SK-N-SH treated with all-trans-retinoic acid at 6 μM for 48 hours (cell line): ENCODE measurements at regions not wholly inside any gene's neighbourhood (a gene's known extent, or its start where the extent isn't known, plus 50 kb on each side); places are given as distances from the start of the nearest gene placed in this dataset.

Experiments used
- ARNTL ChIP-seq: fragments of 450-650 bp; formaldehyde crosslinking; IDR thresholded peaks from 2 replicates; pipeline ENCODE4 v1.5.0; 2020; ENCODE audit warnings: low read depth, mild to moderate bottlenecking, moderate library complexity, borderline replicate concordance
- GLIS3 ChIP-seq: fragments of 250-450 bp; sonication (Bioruptor Pico); IDR thresholded peaks from 2 replicates; pipeline ENCODE4 v1.5.0; 2020; ENCODE audit warnings: mild to moderate bottlenecking, moderate library complexity
- RARB ChIP-seq: fragments of 250-450 bp; sonication (Bioruptor Pico); IDR thresholded peaks from 2 replicates; pipeline ENCODE4 v1.8.0; 2021; ENCODE audit warnings: mild to moderate bottlenecking, moderate library complexity
- TCF4 ChIP-seq: fragments of 250-450 bp; sonication (Bioruptor Pico); IDR thresholded peaks from 2 replicates; pipeline ENCODE4 v1.8.0; 2021; ENCODE audit warnings: mild to moderate bottlenecking, moderate library complexity, borderline replicate concordance
- ZC3H10 ChIP-seq: fragments of 250-450 bp; sonication (Bioruptor Pico); IDR thresholded peaks from 2 replicates; pipeline ENCODE4 v1.5.1; 2021; ENCODE audit warnings: mild to moderate bottlenecking, moderate library complexity
- ZFP3 ChIP-seq: fragments of 250-450 bp; sonication (Bioruptor Pico); IDR thresholded peaks from 2 replicates; pipeline ENCODE4 v1.5.0; 2020; ENCODE audit warnings: mild to moderate bottlenecking, moderate library complexity
- ZFP30 ChIP-seq: fragments of 450-650 bp; formaldehyde crosslinking; IDR thresholded peaks from 2 replicates; pipeline ENCODE4 v1.5.0; 2022; ENCODE audit warnings: mild to moderate bottlenecking, moderate library complexity
- ZNF8 ChIP-seq: fragments of 450-650 bp; formaldehyde crosslinking; IDR thresholded peaks from 2 replicates; pipeline ENCODE4 v1.5.0; 2020; ENCODE audit warnings: mild to moderate bottlenecking, moderate library complexity
- TF ChIP-seq, protein P1 (sequence below): fragments of 250-450 bp; sonication (Bioruptor Pico); IDR thresholded peaks from 2 replicates; pipeline ENCODE4 v1.8.0; 2020; ENCODE audit warnings: mild to moderate bottlenecking, moderate library complexity, borderline replicate concordance
- TF ChIP-seq, protein P2 (sequence below): fragments of 250-450 bp; sonication (Bioruptor Pico); IDR thresholded peaks from 2 replicates; pipeline ENCODE4 v1.8.0; 2021; ENCODE audit warnings: low read depth, mild to moderate bottlenecking, moderate library complexity, borderline replicate concordance
- TF ChIP-seq, protein P3 (sequence below): fragments of 250-450 bp; sonication (Bioruptor Pico); IDR thresholded peaks from 2 replicates; pipeline ENCODE4 v1.5.0; 2020; ENCODE audit warnings: mild to moderate bottlenecking, moderate library complexity

DNA sequence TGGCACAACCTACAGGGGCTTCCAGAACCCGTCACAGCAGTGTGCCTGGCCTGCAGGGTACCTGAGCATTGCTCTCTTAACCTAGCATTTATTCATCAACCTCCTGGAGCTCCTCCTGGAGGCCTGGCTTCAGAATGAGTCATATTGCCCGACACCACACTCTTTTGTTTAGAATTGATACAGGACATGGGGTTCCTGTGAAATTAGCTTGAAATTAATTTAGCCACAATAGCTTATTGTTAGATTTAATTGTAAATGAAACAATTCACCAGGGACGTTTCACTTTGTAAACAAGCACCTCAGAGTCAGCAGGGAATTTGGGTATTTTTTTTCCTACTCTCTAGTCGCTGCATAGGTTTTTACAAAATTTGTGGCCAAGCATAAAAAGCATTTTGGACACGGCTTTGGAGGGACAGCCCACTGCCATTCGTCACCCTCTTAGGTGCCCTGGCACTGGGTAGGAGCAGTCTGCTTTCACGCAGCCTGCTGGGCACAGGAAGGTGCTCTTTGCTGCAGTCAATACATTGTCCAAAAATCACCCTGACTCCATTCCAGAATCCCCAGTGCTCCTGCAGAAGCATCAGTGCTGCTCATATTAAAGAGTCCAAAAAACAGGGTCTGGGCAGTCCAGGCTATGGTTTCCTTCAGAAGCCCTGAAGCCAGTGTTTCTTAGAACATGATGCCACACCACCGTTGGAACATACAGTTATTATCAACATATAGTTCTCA lies 60.8 kb upstream of the MEF2A start:
- TF ChIP-seq ARNTL = no peak
- TF ChIP-seq, protein P1, sequence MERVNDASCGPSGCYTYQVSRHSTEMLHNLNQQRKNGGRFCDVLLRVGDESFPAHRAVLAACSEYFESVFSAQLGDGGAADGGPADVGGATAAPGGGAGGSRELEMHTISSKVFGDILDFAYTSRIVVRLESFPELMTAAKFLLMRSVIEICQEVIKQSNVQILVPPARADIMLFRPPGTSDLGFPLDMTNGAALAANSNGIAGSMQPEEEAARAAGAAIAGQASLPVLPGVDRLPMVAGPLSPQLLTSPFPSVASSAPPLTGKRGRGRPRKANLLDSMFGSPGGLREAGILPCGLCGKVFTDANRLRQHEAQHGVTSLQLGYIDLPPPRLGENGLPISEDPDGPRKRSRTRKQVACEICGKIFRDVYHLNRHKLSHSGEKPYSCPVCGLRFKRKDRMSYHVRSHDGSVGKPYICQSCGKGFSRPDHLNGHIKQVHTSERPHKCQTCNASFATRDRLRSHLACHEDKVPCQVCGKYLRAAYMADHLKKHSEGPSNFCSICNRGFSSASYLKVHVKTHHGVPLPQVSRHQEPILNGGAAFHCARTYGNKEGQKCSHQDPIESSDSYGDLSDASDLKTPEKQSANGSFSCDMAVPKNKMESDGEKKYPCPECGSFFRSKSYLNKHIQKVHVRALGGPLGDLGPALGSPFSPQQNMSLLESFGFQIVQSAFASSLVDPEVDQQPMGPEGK = no peak
- no peak for TF ChIP-seq ZC3H10 (CRISPR knock-in tag)
- TF ChIP-seq ZFP30 = no peak
- TF ChIP-seq GLIS3 (CRISPR knock-in tag) = no peak
- TF ChIP-seq, protein P2, sequence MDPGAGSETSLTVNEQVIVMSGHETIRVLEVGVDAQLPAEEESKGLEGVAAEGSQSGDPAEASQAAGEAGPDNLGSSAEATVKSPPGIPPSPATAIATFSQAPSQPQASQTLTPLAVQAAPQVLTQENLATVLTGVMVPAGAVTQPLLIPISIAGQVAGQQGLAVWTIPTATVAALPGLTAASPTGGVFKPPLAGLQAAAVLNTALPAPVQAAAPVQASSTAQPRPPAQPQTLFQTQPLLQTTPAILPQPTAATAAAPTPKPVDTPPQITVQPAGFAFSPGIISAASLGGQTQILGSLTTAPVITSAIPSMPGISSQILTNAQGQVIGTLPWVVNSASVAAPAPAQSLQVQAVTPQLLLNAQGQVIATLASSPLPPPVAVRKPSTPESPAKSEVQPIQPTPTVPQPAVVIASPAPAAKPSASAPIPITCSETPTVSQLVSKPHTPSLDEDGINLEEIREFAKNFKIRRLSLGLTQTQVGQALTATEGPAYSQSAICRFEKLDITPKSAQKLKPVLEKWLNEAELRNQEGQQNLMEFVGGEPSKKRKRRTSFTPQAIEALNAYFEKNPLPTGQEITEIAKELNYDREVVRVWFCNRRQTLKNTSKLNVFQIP (CRISPR knock-in tag) = no peak
- TF ChIP-seq, protein P3, sequence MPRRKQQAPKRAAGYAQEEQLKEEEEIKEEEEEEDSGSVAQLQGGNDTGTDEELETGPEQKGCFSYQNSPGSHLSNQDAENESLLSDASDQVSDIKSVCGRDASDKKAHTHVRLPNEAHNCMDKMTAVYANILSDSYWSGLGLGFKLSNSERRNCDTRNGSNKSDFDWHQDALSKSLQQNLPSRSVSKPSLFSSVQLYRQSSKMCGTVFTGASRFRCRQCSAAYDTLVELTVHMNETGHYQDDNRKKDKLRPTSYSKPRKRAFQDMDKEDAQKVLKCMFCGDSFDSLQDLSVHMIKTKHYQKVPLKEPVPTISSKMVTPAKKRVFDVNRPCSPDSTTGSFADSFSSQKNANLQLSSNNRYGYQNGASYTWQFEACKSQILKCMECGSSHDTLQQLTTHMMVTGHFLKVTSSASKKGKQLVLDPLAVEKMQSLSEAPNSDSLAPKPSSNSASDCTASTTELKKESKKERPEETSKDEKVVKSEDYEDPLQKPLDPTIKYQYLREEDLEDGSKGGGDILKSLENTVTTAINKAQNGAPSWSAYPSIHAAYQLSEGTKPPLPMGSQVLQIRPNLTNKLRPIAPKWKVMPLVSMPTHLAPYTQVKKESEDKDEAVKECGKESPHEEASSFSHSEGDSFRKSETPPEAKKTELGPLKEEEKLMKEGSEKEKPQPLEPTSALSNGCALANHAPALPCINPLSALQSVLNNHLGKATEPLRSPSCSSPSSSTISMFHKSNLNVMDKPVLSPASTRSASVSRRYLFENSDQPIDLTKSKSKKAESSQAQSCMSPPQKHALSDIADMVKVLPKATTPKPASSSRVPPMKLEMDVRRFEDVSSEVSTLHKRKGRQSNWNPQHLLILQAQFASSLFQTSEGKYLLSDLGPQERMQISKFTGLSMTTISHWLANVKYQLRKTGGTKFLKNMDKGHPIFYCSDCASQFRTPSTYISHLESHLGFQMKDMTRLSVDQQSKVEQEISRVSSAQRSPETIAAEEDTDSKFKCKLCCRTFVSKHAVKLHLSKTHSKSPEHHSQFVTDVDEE = no peak
- TF ChIP-seq ZFP3 (CRISPR knock-in tag) = no peak
- no peak for TF ChIP-seq TCF4 (CRISPR knock-in tag)
- no peak for TF ChIP-seq RARB (CRISPR knock-in tag)
- TF ChIP-seq ZNF8 (CRISPR knock-in tag) = no peak
